DMS 273 treated with DMSO at 0.1 percent for 48 hours (cell line): ENCODE measurements at regions not wholly inside any gene's neighbourhood (a gene's known extent, or its start where the extent isn't known, plus 50 kb on each side); places are given as distances from the start of the nearest gene placed in this dataset.

ENCODE experiments used
- DNase-seq: peaks from one replicate; lab custom pipeline; 2025; lab: John Stamatoyannopoulos, UW

DNA sequence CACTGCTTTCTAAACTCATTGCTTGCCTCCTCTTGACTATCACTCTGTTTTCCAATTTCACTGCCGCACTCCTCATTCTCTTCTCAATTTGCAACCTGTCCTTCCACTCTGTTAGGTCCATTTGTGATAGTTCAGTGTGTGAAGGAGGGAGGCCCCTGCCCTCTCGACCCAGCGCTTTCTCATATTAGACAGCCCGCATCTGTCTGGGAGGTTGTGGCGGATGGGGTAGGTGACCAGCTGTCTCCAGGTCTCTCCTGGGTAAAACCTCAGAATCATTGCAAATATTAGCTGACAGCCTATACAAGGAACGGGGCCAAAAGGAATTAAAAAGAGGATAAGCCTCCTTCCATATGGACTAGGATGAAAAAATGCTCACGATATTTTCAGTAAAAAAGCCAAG lies 358.3 kb downstream of the SHQ1 start:
- DNase-seq: no peak

- no peak for DNase-seq
These were observed 359.6 kb downstream of the SHQ1 start for GRCh38 chr3:72488738-72489035.

DNA sequence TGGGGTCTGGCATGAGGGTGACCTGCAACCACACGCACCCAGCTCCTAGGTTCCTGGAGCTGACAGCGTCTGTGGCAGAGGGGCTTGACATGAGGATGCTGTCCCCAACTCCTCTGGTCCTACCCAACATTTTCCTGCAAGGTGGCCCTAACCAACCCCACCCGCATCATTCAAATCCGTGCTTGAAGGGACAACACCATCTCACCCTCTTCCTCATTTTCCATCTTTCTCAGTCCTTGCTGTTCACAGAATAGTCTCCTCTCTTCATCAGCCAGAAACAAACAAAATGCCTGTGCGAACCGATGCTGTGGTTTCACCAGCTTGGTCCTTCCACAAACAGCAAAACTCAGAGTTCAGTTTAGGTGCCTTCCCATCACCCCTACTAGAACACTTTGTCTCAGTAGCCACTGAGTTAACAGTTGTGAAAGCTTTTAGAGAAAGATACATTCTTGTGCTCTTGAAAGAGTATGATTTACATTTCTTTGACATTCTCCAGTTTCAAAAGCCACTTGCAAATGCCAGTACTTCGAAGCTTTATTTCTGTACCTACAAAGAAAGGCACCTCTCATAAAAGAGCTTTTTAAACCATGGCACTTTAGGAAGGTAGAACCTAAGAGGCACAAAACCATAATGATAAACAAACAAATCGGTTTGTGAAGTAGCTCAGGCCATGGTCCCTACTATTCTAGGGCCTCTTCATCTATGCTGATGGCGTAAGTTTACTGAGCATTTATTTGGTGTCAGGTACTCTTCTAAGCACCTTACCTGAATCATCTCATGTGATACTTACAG lies 360.1 kb downstream of the SHQ1 start:
- DNase-seq: no peak

DNA sequence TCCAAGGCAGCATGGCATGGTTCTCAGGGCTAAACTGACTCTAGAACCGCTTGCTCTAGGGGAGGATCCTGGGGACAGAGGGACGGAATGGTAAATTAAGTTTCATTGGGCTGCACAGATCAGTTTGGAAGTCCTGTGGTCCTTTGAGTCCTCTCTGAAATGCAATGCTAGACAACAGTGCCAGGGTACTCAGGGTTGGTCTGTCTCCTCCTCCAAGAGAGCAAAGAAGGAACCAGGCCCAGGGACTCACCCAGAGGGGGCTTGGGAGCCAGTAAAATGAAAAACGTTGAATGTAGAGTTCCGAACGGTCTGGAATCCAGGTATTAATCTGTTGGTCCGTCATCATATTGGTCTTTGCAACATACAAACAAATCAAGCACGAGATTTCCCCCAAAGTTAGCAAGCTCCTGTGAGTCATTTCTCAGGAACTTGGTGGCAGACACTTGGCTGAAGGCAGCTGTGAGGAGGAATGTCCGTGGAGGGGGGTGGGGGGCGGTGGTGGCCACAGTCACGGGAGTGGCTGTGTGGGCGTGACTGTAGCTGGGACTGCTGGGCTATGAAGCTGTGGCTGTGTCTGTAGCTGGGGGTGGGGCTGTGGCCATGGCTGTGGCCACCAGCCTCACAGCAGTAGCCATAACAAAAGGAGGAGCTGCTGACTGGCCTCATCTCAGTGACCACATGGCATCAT lies 361.0 kb downstream of the SHQ1 start:
- no peak for DNase-seq

DNA sequence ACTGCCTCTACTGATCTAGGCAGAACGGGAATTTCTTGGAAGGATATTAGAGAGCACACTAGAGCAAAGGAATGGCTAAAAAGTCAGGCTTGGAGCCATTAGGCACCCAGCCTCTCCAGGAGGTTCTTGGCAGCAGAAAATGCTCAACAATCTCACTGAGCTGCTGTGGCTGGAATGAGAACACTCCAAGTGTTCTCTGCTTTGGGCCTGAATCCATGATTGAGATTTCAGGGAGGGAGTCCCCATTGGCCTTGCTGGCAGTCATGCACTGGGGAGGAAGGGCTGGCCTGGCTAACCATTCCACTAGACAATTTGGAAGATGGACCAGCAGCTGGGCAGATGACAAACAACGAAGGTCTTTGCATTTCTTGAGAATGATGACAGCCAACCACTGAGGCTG lies 362.6 kb downstream of the SHQ1 start:
- DNase-seq: no peak

DNA sequence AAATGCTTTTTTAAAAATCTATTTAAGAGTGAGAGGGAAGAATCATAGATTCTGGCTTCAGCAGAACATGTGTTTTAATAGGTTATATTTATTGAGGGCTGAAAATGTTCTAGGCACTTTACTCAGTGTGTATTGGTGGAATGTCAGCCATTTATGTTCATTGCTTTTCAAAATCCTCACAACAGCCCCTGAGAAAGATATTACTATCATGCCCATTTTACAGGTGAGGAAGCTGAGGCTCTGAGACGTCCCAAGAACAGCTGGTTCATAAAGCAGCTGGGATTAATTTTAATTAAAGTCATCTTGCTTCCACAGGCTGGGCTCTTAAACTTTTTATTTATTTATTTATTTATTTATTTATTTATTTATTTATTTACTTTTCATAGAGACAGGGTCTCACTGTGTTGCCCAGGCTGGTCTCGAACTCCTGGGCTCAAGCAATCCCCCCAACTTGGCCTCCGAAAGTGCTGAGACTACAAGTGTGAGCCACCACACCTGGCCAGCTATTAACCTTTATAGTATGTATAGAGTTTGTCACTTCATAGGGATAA lies 364.6 kb downstream of the SHQ1 start:
- DNase-seq: no peak

DNA sequence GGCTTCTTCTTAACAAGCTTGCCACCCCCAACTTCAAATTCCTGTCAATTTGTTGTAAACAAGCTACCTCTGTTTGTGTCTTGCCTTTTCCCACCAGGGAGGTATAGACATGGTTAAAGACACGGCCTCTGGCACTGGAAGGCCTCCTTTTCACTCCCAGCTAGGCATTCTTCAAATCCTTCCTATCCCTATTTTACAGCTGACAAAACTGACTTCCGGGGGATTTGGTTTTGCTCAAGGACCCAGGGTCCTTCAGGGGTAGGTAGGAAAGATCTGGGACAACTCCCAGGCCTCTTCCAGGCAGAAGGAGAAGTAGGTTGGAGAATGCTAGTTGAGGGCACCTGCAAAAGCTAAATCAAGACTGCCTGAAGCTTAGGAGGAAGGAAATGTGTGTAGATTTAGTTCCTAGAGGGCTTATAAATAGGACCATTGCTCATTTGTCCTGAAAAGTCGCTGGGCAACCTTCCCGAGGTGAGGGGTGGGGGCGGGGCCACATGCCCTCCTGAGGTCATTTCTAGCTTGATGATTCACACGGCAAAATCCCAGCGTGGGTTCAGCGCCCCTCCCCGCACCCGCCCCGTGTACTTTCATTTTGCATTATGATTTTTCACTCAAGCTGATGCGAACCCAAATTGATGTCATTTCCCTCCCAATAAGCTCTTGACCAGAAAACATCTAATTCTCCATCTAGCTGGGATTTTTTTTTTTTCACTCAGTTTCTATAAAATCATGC lies 365.5 kb downstream of the SHQ1 start:
- DNase-seq: no peak

DNA sequence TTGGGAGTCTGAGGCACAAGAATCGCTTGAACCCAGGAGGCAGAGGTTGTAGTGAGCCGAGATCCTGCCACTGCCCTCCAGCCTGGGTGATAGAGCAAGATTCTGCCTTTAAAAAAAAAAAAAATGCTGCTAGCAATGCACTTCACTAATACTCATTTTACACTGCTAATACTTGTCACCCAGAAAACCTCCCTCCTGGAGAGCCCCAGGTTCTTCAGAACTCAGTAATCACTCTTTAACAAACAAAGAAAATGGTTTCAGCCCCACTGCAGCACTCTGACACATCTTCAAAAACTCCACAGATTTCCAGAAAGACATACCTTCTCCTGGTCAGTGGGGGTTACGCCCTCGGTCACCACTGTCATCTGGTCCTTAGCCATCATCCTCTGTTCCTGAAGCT lies 366.7 kb downstream of the SHQ1 start:
- DNase-seq: no peak

DNA sequence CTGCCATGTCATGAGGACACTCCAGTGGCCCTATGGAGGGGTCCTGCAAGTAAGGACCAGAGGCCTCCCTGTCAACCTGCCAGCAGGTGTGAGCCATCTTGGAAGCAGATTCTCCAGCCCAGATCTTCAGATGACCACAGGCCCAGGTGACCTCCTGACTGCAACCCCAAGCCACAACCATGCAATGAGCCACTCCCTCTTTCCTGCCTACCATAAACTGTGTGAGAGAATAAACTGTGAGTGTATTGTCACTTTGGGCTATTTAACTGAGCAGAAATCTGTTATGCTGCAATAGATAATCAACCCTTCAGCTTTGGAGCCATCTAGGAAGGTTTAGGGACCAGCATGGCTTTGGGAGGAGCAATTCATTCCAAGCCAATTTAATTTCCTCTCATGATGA lies 367.9 kb downstream of the SHQ1 start:
- no peak for DNase-seq

- DNase-seq: no peak
These were observed 368.5 kb downstream of the SHQ1 start for GRCh38 chr3:72479651-72480215.

- no peak for DNase-seq
These were observed 372.1 kb downstream of the SHQ1 start for GRCh38 chr3:72476139-72476483.

DNA sequence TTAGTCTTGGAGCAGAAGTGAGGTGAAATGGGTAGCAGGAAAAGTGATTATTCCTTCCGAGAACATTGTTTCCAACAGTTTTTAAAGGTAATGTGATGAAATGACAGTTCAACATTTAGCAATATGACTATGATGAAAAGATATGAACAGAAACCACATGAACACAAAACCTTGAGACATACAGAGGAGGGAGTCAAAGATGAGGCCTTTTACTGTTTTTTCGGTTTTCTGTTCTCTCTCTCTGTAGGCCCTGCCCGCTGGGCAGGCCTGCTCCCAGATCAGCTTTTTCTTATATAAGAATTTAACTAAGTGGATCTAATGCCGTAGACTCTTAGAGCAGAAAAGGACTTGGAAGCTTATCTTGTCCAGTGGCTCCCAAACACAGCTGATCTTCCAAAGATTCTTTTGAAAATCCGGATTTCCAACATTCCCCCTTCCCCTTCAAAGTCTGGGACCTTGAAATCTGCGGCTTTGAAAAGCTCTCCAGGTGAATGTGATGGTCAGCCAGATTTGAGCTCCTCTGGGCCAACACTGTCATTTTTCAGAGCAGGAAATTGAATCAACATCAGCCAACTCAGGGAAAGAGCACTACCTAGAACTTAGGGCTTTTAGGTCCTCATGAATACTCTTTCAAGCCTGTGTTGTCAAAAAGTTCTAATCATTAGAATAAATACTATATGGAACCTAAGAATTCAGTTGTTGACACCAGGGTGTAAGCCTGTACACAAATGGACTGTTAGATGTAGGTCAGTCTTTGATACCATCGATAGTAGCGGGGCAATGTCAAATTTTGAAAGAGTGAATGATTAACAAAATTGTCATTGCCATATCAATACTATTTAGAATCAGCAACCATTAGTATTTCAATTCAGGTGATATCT lies 372.7 kb downstream of the SHQ1 start:
- no peak for DNase-seq

DNA sequence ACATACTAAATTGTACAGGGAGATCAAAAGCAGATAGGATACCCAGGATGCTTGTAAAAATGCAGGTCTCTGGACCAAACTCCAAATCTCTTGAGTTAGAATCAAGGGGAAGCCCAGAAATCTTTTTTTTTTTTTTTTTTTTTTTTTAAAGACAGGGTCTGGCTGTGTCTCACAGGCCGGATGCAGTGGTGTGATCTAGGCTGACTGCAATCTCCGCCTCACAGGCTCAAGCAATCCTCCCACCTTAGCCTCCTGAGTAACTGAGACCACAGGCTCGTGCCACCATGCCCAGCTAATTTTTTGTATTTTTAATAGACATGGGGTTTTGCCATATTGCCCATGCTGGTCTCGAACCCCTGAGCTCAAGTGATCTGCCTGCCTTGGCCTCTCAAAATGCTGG lies 373.5 kb downstream of the SHQ1 start:
- no peak for DNase-seq

DNA sequence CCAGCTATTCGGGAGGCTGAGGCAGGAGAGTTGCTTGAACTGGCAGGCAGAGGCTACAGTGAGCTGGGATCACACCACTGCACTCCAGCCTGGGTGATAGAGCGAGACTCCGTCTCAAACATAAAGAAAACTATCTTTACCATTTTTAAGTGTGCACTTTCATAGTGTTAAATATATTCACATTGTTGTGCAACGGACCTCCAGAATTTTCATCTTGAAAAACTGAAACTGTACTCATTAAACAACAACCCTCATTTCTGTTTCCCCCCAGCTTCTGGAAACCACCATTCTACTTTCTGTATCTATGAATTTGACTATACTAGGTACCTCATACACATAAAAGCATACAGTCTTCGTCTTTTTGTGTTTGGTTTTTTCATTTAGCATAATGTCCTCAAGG lies 375.1 kb downstream of the SHQ1 start:
- DNase-seq: no peak

GRCh38 chr3:72470904-72471417 lies 377.3 kb downstream of the SHQ1 start:
- no peak for DNase-seq

- no peak for DNase-seq
These were observed 382.4 kb downstream of the SHQ1 start for GRCh38 chr3:72465853-72466252.

- no peak for DNase-seq
These were observed 385.2 kb downstream of the SHQ1 start for GRCh38 chr3:72463083-72463482.

DNA sequence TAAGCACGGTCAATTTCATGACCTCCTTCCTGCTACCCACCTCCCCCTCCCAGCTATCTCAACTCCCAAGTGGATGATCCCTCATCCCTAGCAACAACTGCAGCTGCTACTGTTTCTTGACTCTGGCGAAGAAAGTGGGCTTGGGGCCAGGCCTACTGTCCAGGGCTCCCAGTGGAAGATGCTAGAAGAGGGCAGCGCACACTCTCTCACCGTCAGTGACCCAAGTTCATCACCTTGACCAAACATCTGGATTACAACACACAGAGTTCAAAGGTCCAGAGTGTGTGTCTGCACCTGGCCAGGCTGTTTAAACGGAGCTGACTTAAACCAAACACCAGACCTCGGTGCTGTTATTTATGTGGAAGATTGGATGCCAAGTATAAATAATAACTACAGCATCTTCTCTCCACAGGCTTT lies 385.6 kb downstream of the SHQ1 start:
- DNase-seq: no peak

DNA sequence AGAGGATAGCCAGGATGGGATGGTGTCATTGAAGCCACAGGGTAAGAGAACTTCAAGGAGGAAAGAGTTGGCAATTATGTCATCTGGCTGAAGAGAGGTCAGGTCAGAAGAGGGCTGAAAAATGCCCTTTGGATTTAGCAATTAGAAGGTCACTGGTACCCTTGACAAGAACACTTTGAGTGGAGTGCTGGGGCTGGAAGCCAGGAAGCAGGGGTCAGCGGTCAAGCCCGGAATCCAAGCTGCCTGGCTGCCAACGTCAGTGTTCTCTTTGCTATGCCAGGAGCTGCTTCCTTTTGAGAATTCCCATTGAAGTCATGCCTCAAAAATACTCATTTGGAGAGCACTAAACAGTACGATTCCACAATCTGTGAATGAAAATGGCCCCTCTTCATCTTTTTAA lies 386.5 kb downstream of the SHQ1 start:
- no peak for DNase-seq

DNA sequence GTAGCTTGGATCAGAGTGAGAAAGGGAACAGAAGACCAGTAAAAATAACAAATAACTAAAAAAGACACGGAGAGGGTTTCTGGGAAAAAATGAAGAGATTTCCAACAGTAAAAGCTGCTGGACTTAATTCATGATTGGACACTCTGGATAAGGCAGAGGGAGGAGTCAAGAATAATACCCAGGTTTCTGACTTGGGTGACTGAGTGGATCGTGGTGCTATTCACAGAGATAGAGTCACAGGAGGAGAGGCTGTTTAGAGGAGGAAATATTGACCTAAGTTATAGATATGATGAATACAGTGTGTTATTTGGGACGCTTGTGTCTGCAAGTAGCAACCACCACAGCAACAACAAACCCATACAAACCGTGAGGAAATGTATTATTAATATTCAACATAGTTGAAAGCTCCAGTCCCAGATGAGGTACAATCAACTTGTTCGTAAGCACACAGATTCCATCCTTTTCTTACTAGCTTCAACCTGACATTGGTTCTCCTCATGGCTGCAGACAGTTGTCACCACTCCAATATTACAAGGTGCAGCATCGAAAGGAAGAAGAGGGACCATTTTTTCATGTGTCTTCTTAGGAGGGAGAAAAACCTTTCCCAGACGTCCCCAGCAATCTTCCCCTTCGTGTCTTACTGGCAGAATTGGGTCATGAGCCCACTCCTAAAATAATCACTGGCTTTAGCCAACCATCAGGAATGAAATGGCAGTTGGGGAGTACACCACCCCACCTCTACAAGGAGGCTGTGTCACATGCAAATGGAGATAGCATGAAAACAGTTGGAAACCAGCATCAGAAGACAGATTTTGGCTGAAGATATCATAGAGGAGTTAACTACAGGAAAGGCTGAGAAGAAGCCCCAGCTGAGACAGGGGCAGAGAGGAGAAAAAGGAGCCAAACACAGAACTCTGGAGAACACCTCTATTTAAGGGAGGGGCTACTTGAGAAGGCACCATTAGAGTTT lies 387.8 kb downstream of the SHQ1 start:
- DNase-seq: no peak
